Epithelial cell of proximal tubule (primary cell): ENCODE measurements at regions not wholly inside any gene's neighbourhood (a gene's known extent, or its start where the extent isn't known, plus 50 kb on each side); places are given as distances from the start of the nearest gene placed in this dataset.

Experiments used
- DNase-seq: peaks from one replicate; pipeline ENCODE4 v3.0.0-alpha.2; 2011; ENCODE audit warnings: low read depth
- H3K4me3 ChIP-seq: 2 replicates; pipeline ENCODE4 v1.5.1; 2011; ENCODE audit warnings: low read depth, mild to moderate bottlenecking, low read length
- CTCF ChIP-seq: conservative IDR thresholded peaks from 2 replicates; pipeline ENCODE4 v1.5.1; 2012; ENCODE audit warnings: low read depth, mild to moderate bottlenecking, low read length

- no peak for TF ChIP-seq CTCF
Measured at GRCh38 chr1:101139821-101140718, 96.7 kb upstream of the S1PR1 start.

DNA sequence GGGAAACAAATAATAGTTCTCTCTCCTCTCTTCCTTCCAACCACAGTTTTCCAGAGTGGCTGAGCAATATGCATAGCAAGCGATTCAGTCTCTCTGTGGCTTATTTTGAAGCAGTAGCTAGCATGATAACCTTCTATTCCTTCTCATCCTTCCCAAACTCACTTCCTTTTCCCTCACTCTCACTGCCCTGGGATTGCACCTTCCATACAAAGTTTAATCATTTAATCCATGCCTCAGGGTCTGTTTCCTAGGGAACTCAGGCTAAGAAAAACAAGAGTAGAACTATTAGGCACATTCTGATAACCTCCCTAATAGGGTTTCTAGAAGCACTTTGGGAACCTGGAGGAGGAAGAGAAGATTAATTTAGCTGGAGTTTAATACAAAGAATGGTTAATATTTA lies 97.7 kb upstream of the S1PR1 start:
- no peak for DNase-seq
- no peak for TF ChIP-seq CTCF
- H3K4me3 ChIP-seq: no peak overlapping the region

More at GRCh38 chr1:101139821-101140718, 96.7 kb upstream of the S1PR1 start:
- DNase-seq: no peak
- no peak overlapping the region for H3K4me3 ChIP-seq

DNA sequence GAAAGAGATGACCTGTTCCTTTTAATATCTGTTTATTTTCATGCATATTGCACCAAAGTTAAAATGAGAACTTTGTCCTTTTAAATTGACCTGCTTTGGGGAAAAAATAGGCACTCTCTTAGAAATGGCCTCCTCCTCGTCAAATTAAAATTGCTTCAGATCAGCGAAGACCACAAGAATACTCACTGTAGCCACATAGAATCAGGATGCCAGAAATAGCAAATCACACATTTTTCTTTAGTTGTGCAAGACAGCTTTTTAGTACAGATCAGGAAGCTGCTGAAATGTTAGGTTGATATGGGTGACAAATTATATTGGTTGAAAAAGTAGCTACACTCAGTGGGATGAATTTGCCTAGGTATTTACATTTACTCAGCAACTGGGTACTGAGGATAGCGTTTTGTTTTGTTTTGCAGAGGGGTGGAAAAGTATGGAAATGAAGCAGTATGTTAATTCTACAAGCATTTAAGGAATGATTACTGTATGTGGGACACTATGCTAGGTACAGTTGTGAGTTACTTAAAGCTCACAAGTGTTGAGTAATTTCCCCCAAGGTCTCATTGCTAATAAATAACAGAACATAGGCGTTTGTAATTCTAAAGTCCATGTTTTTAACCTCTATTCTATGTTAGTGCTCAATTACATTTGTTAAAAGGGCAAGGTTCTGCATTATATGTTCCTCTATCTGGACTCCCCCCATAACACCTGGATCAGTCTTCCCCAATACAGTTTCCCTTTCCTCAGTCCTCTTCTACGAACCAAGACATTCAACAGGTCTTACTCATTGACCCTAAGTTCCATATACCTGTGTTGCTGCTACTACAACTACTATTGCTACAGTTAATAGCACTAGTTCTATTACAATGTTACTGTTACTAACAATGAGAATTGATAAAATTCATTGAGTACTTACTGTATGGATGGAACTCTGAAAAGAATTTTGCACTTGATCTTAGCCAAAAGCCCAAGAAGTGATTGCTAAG lies 99.4 kb upstream of the S1PR1 start:
- H3K4me3 ChIP-seq: no peak overlapping the region
- no peak for TF ChIP-seq CTCF
- DNase-seq: peak; percentile 64

GRCh38 chr1:101136739-101137138 lies 100.1 kb upstream of the S1PR1 start:
- no peak overlapping the region for H3K4me3 ChIP-seq
- TF ChIP-seq CTCF: peak; percentile 36
- DNase-seq: no peak

DNA sequence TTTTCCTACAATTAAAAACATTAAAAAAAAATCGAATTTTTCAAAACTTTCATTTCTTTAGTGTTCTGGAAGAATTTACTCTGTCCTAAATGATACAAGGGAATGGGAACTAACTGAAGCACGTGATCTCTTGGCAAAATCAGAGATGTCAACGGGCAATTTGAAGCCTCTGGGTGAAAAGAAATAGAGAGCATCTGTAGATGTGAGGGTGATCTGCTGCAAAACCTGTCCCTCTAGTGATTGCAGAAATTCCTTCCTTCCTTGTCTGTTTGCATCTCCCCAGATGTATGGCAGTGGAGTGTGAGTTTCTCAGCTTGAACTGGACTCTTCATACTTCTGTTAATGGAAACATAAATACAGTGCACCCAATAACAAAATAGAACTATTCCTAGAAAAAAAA lies 100.5 kb upstream of the S1PR1 start:
- DNase-seq: no peak
- TF ChIP-seq CTCF: no peak
- no peak overlapping the region for H3K4me3 ChIP-seq

GRCh38 chr1:101135526-101135925 lies 101.3 kb upstream of the S1PR1 start:
- no peak overlapping the region for H3K4me3 ChIP-seq
- no peak for DNase-seq
- TF ChIP-seq CTCF: no peak
